ENCODE measurements at regions not wholly inside any gene's neighbourhood (a gene's known extent, or its start where the extent isn't known, plus 50 kb on each side); places are given as distances from the start of the nearest gene placed in this dataset.

- DNase-seq (ENCODE audit: extremely low read depth in 1 of 2, low read depth in 1 of 2) = no peak
Measured at GRCh38 chr21:18191139-18191538, 53.5 kb upstream of the CHODL start.

GRCh38 chr21:18178509-18178908 is 66.1 kb upstream of the CHODL start:
- DNase-seq (ENCODE audit: extremely low read depth in 1 of 2, low read depth in 1 of 2) = no peak

- DNase-seq (ENCODE audit: extremely low read depth in 1 of 2, low read depth in 1 of 2) = no peak
Measured at GRCh38 chr21:18174370-18174769, 70.3 kb upstream of the CHODL start.

GRCh38 chr21:18170829-18171228 is 73.8 kb upstream of the CHODL start:
- no peak for DNase-seq (ENCODE audit: extremely low read depth in 1 of 2, low read depth in 1 of 2)

- DNase-seq (ENCODE audit: extremely low read depth in 1 of 2, low read depth in 1 of 2) = no peak
Measured at GRCh38 chr21:18170221-18170620, 74.4 kb upstream of the CHODL start.

GRCh38 chr21:18168108-18168507 is 76.5 kb upstream of the CHODL start:
- DNase-seq (ENCODE audit: extremely low read depth in 1 of 2, low read depth in 1 of 2) = no peak

GRCh38 chr21:18164933-18165332 is 79.7 kb upstream of the CHODL start:
- DNase-seq (ENCODE audit: extremely low read depth in 1 of 2, low read depth in 1 of 2) = no peak

GRCh38 chr21:18164483-18164882 is 80.2 kb upstream of the CHODL start:
- no peak for DNase-seq (ENCODE audit: extremely low read depth in 1 of 2, low read depth in 1 of 2)

- no peak for DNase-seq (ENCODE audit: extremely low read depth in 1 of 2, low read depth in 1 of 2)
Measured at GRCh38 chr21:18163956-18164355, 80.7 kb upstream of the CHODL start.

- DNase-seq (ENCODE audit: extremely low read depth in 1 of 2, low read depth in 1 of 2) = no peak
Measured at GRCh38 chr21:18161841-18162240, 82.8 kb upstream of the CHODL start.

GRCh38 chr21:18157406-18157805 is 87.2 kb upstream of the CHODL start:
- DNase-seq (ENCODE audit: extremely low read depth in 1 of 2, low read depth in 1 of 2) = no peak

- no peak for DNase-seq (ENCODE audit: extremely low read depth in 1 of 2, low read depth in 1 of 2)
Measured at GRCh38 chr21:18155508-18156193, 89.0 kb upstream of the CHODL start.

- DNase-seq (ENCODE audit: extremely low read depth in 1 of 2, low read depth in 1 of 2) = no peak
Measured at GRCh38 chr21:18153063-18153462, 91.6 kb upstream of the CHODL start.

- no peak for DNase-seq (ENCODE audit: extremely low read depth in 1 of 2, low read depth in 1 of 2)
Measured at GRCh38 chr21:18152371-18152770, 92.3 kb upstream of the CHODL start.

- DNase-seq (ENCODE audit: extremely low read depth in 1 of 2, low read depth in 1 of 2) = no peak
Measured at GRCh38 chr21:18151046-18151445, 93.6 kb upstream of the CHODL start.

- no peak for DNase-seq (ENCODE audit: extremely low read depth in 1 of 2, low read depth in 1 of 2)
Measured at GRCh38 chr21:18148401-18148800, 96.2 kb upstream of the CHODL start.

GRCh38 chr21:18147678-18148077 is 97.0 kb upstream of the CHODL start:
- DNase-seq (ENCODE audit: extremely low read depth in 1 of 2, low read depth in 1 of 2) = no peak

GRCh38 chr21:18146820-18147219 is 97.8 kb upstream of the CHODL start:
- no peak for DNase-seq (ENCODE audit: extremely low read depth in 1 of 2, low read depth in 1 of 2)

GRCh38 chr21:18144339-18144738 is 100.3 kb upstream of the CHODL start:
- DNase-seq (ENCODE audit: extremely low read depth in 1 of 2, low read depth in 1 of 2) = no peak

GRCh38 chr21:18142655-18143054 is 102.0 kb upstream of the CHODL start:
- no peak for DNase-seq (ENCODE audit: extremely low read depth in 1 of 2, low read depth in 1 of 2)

GRCh38 chr21:18138507-18138906 is 106.1 kb upstream of the CHODL start:
- DNase-seq (ENCODE audit: extremely low read depth in 1 of 2, low read depth in 1 of 2) = no peak

GRCh38 chr21:18129526-18129925 is 115.1 kb upstream of the CHODL start:
- DNase-seq (ENCODE audit: extremely low read depth in 1 of 2, low read depth in 1 of 2) = no peak

GRCh38 chr21:18118566-18118965 is 126.1 kb upstream of the CHODL start:
- no peak for DNase-seq (ENCODE audit: extremely low read depth in 1 of 2, low read depth in 1 of 2)

Measured in stimulated activated CD8-positive, alpha-beta memory T cell treated with anti-CD3 and anti-CD28 coated beads, Interleukin-7, amount 100 ng/mL, for 48 hours (primary cell).